Skeletal muscle tissue (tissue), 3 donors: ENCODE measurements at regions not wholly inside any gene's neighbourhood (a gene's known extent, or its start where the extent isn't known, plus 50 kb on each side); places are given as distances from the start of the nearest gene placed in this dataset.

Source experiments
- H3K27ac ChIP-seq: one replicate; pipeline ENCODE4 v1.7.0; 2013; ENCODE audit warnings: mild to moderate bottlenecking, low read depth, low read length, inconsistent platforms
- H3K27me3 ChIP-seq, 3 donors: one replicate each; pipeline ENCODE4 v1.7.0; 2013; ENCODE audit warnings: low read length in 3 of 3; ENCODE audit not compliant: control insufficient read depth in 3 of 3, insufficient read depth in 3 of 3
- H3K36me3 ChIP-seq, 3 donors: one replicate each; pipeline ENCODE4 v1.7.0; 2013; ENCODE audit warnings: low read length in 3 of 3; ENCODE audit not compliant: control insufficient read depth in 3 of 3, insufficient read depth in 3 of 3
- H3K4me1 ChIP-seq, 3 donors: one replicate each; pipeline ENCODE4 v1.7.0; 2013; ENCODE audit warnings: low read length in 3 of 3, mild to moderate bottlenecking in 3 of 3; ENCODE audit not compliant: control insufficient read depth in 3 of 3, insufficient read depth in 3 of 3
- H3K4me3 ChIP-seq, 3 donors: one replicate each; pipeline ENCODE4 v1.7.0; 2013; ENCODE audit warnings: low read length in 3 of 3
- H3K9ac ChIP-seq, 3 donors: one replicate each; pipeline ENCODE4 v1.7.0; 2013; ENCODE audit warnings: low read length in 3 of 3, mild to moderate bottlenecking in 3 of 3, moderate library complexity in 2 of 3, low read depth in 1 of 3
- H3K9me3 ChIP-seq, 3 donors: one replicate each; pipeline ENCODE4 v1.7.0; 2013; ENCODE audit warnings: low read length in 3 of 3; ENCODE audit not compliant: control insufficient read depth in 3 of 3
- donor health status: Osteomylitis.

DNA sequence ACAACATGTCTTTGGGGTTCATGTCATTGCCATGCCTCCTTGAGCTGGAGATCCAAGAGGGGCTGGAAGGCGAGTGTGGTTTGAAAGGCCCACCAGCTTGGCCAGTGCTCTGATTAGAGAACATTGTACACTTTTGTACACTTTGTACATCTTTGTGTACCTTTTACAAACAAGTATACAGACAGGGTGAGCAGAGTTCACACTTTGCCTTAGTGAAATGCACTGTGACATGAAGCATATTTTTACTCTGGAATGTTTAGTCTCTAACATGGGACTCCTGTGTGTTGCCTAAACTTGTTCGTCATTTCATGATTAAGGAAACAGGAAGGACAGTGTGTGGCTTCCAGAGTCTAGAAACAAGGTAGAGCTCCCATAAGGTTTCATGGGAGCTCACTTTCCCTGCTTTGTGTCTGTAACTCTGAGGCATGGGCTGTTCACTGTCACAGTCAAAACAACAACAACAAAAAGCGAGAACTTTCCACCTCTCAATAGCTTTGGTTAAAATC, 225.8 kb upstream of the SOX4 start:
- Histone ChIP-seq H3K4me3 (no peak overlapping the region), H3K36me3 (no peaks in the 10 kb centered on the region), H3K9me3 (no peaks in the 10 kb centered on the region), H3K9ac (no peak overlapping the region), H3K27me3 (no peaks in the 10 kb centered on the region), H3K4me1 (peaks cover 2 to 7% (median 4%) of the 10 kb centered on the region in 3 donors), H3K27ac (no peak overlapping the region)

DNA sequence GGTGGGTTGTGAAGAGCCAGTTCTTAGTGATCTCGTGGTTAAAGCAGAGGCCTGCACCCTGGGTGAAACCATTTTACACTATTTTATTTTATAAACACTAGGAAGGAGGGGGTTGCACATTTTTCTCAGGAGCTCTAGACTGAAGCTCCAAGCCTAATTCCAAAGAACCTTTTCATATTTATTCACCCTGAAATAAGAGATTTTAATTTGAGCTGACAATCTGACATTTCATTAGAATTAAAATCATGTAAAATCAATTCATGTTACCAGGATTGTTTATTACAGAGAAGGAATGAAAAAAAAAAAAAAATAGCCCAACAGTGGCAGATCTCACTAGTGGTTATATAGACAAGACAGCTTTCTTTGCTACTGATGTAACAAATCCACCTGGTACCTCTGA, 222.5 kb upstream of the SOX4 start:
- Histone ChIP-seq H3K9ac (no peak overlapping the region), H3K36me3 (no peaks in the 10 kb centered on the region), H3K9me3 (no peaks in the 10 kb centered on the region), H3K4me3 (no peak overlapping the region), H3K27me3 (no peaks in the 10 kb centered on the region), H3K27ac (no peak overlapping the region), H3K4me1 (peaks cover 2 to 7% (median 4%) of the 10 kb centered on the region in 3 donors)

DNA sequence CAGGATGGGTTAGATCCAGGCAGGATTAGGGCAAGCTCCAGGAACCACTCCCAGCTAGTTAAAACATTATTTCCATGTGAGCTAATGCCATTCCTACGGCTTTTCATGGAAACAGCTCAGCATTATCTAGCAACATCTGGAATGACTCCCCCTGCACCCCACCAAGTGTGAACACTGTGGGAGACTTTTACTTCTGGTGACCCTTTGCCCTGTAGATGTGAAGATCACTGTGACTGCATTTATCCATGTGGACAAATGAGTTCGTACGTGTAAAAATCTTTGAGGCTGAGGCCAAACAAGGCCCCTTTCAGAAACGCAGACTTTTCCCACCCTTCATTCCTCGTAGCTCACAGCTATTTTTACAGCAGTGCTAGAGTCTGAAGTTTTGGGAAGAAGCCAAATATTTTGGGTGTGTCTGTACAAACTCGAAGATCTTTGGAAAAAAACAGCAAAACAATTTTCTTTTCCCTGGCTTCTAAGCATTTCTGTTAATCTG, 221.8 kb upstream of the SOX4 start:
- no peak overlapping the region for H3K27ac ChIP-seq
- H3K27me3 ChIP-seq: no peaks in the 10 kb centered on the region
- H3K4me1 ChIP-seq: peaks cover 2 to 7% (median 4%) of the 10 kb centered on the region in 3 donors
- H3K9ac ChIP-seq: no peak overlapping the region
- no peaks in the 10 kb centered on the region for H3K9me3 ChIP-seq
- no peaks in the 10 kb centered on the region for H3K36me3 ChIP-seq
- no peak overlapping the region for H3K4me3 ChIP-seq

DNA sequence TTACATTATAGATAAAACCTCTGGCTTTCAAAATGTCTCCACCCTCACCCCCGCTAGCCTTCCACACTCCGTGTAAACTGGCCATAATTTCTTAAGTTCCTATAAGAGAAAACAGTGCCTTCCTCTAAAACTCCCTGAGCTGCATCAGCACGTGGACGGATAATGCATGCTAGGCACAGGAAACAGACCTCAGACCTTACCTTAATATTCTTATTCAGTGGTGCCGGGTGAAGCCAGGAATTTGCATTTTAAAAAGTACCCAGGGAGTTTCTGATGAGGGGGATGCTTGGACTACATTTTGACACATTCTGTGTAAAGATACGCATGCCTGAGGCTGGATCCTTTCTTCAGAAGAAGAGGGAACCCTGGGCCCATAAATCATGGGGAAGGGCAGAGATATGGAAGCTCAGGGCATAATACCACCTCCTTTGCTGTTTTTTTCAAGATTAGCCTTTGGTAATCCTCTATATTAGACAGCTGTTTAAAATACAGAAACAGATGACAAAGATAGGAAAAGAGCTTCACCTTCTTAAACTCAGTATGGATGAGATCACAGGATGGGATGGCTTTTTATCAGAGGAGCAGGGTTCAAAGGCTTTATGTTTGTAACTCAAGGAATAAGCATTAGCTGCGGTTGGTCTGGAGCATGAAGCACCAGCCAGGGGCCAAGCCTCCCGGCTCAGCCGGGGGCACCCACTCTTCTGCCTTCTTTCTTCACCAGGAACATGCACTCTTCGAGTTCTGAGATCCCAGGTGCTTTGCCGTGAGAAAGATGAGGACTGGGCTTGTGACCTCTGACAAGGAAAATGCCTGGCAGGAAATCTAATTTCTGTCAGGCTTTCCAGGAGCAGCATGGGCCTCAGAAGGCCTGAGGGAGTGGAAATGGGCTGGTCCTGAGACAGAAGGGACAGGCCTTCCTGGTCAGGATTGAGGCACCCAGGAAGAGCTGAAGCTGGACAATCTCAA, 218.1 kb upstream of the SOX4 start:
- Histone ChIP-seq H3K9me3 (no peaks in the 10 kb centered on the region), H3K4me3 (no peak overlapping the region), H3K27ac (no peak overlapping the region), H3K9ac (no peak overlapping the region), H3K4me1 (peaks cover 2 to 7% (median 4%) of the 10 kb centered on the region in 3 donors), H3K27me3 (no peaks in the 10 kb centered on the region), H3K36me3 (no peaks in the 10 kb centered on the region)

DNA sequence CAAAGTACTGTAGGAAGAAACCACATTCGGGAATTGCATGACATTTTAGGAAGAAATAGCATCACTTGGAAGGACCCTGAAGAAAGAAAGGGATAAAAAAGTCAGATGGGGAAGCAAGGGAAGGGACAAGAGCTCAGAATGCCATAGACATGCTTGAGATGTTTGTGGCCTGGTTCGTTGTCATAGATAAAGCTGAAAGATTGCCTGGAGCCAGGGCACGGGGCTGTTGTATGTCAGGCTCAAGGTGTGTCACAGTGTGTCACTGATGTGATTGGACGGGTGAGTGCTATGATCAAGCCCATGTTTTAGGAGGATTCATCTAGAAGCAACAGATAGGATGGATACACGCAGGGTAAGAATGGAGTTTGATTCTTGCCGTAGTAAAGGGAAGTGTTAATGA, 216.2 kb upstream of the SOX4 start:
- no peaks in the 10 kb centered on the region for H3K9me3 ChIP-seq
- no peak overlapping the region for H3K9ac ChIP-seq
- H3K27ac ChIP-seq: no peak overlapping the region
- H3K4me1 ChIP-seq: no peaks in the 10 kb centered on the region
- no peaks in the 10 kb centered on the region for H3K36me3 ChIP-seq
- H3K27me3 ChIP-seq: no peaks in the 10 kb centered on the region
- H3K4me3 ChIP-seq: no peak overlapping the region

DNA sequence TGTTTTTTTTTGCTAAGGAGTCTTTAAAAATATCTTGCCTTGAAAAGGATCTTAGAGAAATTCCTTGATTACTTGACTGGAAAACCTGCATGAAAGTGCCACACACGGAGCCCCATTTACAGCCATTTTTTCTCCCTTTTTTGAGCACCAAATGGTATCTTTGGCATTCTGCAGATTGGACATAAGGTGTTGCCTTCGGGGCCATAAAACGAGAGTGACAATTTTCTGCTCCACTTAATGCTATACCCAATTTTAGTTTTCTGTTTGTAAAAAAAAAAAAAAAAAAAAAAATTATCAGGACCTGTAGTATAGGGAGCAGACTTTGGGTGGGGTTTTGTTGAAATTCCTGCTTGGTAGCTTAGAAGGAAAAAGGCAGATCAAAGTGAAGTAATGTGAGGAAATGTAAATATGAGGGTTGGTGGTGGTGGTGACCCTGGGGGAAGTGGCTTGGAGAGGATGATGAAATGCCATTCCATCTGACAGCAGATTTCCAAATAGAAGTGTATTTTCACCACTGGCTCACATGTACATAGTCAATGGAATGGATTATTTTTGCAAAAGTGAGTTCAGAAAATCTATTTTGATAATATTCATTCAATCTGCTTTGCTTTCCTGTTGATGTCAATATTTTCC, 212.1 kb upstream of the SOX4 start:
- Histone ChIP-seq H3K9me3 (no peaks in the 10 kb centered on the region), H3K27me3 (no peaks in the 10 kb centered on the region), H3K4me1 (no peaks in the 10 kb centered on the region), H3K36me3 (no peaks in the 10 kb centered on the region), H3K4me3 (no peak overlapping the region), H3K27ac (no peak overlapping the region), H3K9ac (no peak overlapping the region)

DNA sequence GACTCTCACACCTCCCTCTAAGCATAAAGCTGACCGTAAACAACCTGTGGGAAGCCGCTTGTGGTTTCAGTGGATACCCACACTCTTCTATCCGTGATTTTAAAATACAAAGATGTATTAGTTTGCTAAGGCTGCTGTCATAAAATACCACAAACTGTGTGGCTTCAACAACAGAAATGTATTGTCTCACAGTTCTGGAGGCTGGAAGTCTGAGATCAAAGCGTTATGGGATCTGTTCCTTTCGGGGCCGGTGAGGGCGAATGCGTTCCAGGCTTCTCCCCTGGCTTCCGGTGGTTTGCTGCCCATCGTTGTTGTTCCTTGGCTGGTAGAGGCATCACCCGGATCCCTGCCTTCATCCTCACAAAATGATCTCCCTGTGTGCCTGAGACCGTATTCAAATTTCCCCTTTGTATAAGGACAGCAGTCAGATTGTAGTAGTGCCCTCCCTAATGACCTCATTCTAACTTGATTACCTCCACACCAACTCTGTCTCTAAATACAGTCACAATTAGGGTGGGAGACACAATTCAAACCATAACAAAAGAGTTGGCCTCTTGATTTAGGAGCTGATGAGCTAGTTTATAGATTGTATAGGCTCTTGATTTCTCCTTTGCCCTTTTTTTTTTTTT, 210.6 kb upstream of the SOX4 start:
- no peak overlapping the region for H3K9ac ChIP-seq
- no peaks in the 10 kb centered on the region for H3K27me3 ChIP-seq
- H3K4me3 ChIP-seq: no peak overlapping the region
- no peaks in the 10 kb centered on the region for H3K9me3 ChIP-seq
- H3K36me3 ChIP-seq: no peaks in the 10 kb centered on the region
- H3K4me1 ChIP-seq: no peaks in the 10 kb centered on the region
- no peak overlapping the region for H3K27ac ChIP-seq

DNA sequence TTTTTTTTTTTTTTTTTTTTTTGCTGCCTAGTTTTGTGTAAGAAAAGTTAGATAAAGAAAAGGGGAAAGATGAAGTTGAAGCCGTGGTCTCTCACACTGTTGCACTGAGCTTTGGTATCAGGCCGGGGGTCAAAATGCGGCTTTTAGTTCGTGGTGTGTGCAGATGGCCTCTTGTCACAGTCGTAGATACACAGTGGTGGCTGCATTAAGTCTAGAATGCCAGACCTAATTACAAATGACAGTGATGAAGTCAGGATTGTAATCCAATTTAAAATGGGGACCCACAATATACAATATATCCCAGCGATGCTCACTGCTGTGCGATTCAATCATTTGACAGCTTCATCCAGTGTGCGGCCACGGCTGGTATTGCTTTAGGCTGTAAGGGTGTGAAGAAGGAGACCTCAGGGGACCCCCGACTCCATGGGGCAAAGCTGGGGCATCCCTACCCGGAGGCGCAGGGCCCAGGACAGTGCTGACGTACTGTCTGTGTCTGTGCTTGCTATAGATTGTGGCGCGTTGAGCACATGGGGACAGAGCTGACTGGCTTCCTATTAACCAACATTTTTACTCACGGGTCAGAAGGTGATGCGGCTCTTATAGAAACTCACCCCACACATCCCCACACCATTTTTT, 210.0 kb upstream of the SOX4 start:
- Histone ChIP-seq H3K27ac (no peak overlapping the region), H3K36me3 (no peaks in the 10 kb centered on the region), H3K9ac (no peak overlapping the region), H3K27me3 (no peaks in the 10 kb centered on the region), H3K4me3 (no peak overlapping the region), H3K4me1 (no peaks in the 10 kb centered on the region), H3K9me3 (no peaks in the 10 kb centered on the region)

DNA sequence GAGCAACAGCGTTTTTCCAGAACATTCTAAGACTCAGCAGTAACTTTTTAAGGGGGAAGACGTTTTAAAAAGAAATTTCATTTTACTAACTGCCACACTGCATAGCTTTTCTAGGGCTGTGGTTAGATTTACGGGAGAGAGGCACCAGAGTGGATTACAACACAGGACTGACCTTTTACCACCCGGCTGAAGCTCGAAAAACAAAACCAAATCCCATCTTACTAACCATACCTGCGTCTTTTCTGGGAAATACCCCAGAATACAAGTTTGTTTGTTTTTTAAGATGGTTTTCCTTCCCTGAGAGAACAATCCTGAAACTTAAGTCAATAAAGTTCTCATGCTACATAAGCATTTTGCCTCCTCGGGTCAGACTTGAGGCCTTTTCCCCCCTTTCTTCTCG, 209.3 kb upstream of the SOX4 start:
- Histone ChIP-seq H3K27ac (no peak overlapping the region), H3K4me3 (no peak overlapping the region), H3K9me3 (no peaks in the 10 kb centered on the region), H3K27me3 (no peaks in the 10 kb centered on the region), H3K4me1 (no peaks in the 10 kb centered on the region), H3K9ac (no peak overlapping the region), H3K36me3 (no peaks in the 10 kb centered on the region)
